Left renal pelvis (tissue), 4 donors: ENCODE measurements at regions not wholly inside any gene's neighbourhood (a gene's known extent, or its start where the extent isn't known, plus 50 kb on each side); places are given as distances from the start of the nearest gene placed in this dataset.

ENCODE experiments used
- DNase-seq, 4 donors: peaks; one replicate each; pipeline ENCODE4 v3.0.0-alpha.2; 2013; ENCODE audit warnings: low read depth in 4 of 4, low spot score in 3 of 4

DNA sequence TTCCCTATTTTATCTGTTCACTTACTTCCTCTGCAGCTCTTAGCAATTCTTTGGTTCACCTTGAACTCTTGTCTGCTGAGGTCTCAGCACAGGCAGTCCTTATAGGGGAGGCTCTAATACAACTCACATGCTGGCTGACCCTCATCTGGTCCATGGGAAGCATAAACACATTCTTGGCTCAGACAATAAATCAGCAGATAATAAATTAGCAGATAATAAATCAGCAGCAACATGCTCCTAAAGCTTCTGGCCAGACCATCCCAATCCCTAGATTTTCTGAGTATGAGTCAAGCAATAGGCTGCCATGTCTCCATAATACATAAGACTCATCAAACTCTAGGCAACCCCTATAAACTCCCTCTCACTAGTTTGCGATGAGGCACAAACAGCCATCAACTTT lies 208.6 kb upstream of the STEAP4 start:
- DNase-seq: no peak

DNA sequence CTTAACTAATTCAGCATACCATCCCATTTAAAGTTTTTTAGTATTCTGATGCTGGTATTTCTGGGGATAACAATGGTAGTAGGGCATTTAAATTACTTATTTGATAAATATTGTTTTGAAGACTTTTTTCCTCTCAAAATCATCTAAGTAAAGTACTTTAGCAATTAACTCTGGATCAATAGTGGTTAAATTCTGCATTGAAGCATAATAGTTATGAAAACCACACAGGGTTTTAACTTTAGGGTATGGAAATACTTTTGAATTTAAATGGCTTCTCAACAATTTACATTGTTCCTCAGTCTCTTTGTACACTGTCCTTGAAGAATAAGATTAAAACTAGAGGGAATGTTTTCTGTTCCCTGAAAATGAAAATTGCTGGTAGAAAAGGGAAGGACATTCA lies 202.6 kb upstream of the STEAP4 start:
- no peak for DNase-seq

DNA sequence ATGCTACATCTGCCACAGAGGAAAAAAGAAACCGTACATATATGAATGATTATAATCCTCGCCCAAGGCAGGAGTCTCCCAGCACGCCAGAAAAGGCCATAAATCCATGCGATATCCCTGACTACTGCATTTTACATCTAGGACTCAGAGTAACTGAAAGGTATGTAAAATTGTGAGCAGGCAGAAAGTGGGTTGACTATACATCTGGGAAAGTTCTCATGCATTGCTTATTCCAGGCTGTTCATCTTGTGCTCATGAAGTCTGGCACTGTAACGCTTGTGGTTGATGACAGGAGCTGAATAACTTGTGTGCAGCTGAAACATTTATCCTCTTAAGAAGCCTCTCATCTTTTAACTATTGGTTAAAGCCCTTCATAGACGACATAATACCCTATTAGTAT lies 193.4 kb upstream of the STEAP4 start:
- no peak for DNase-seq

DNA sequence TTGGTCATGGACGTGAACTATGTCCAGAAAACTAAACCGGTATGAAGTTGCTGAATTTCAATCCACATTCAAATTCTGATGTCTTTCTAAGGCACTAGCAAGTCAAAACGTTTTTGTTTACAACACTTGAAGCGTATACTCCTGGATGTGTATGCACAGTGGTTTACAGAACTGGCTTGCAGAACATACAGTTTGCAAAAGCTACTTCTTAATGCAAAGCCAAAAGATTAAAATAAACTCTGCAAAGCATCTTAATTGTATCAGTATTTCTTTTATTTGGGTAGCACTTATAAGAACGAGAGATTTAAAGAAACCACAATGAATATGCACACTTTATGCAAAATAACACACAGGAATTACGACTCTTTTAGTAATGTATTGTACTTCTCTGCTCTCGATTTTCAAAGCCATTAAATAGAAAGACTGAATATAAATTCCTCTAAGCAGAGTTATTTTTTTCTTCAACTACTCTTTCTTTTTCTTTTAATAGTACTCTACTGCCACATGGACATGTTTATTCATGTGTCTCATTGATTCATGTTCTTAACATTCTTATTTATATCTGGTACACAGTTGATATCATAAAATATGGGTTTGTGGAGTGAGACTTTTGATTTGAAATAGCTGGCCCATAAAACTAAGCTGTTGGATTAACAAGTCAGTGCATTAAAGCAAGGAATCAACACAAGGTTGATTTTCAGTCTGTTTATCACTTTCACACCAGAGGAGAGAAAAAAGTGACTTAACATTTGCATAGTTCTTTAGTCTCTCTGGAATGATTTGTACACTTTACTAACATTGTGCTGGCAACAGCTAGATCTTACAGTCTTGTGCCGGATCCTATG lies 189.4 kb upstream of the STEAP4 start:
- no peak for DNase-seq

- no peak for DNase-seq
Measured at GRCh38 chr7:88492153-88492552, 185.5 kb upstream of the STEAP4 start.

GRCh38 chr7:88490874-88491273 lies 184.2 kb upstream of the STEAP4 start:
- DNase-seq: no peak

DNA sequence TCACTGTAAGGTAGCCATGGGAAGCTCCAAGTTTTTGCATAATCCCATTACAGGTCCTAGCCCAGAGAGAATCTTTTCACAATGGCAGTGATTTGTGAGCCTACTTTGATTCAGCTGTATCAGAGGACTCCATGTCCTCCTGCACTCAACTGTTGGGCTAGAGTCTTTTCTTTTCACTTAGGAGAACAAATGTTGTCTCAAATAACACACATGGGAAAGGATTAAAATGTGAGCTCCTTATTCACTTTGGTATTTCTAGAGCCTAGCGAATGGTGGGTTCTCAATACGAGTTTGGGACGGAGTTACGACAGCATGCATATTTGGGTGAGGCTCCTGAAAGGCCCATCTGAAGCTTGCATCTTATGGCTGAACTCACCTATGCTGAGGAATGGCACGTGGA lies 183.5 kb upstream of the STEAP4 start:
- DNase-seq: no peak

DNA sequence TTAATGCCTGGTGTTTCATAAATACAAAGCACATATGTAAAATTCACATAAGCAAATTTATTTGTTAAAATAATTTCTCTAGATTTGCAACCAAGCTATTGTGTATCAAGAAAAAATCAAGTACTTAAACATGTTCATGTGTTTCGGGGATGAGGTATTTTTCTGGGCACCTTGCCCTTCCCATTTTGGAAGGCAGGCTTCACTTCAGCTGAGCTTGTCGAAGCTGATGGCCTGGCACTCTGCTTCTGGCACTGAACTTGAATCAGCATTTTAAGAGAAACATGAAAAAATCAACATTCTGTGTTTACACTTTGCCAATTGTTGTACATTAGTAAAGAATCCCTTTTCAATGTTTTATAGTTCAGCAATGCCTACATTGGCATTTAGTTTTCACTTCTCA lies 179.1 kb upstream of the STEAP4 start:
- DNase-seq: no peak

DNA sequence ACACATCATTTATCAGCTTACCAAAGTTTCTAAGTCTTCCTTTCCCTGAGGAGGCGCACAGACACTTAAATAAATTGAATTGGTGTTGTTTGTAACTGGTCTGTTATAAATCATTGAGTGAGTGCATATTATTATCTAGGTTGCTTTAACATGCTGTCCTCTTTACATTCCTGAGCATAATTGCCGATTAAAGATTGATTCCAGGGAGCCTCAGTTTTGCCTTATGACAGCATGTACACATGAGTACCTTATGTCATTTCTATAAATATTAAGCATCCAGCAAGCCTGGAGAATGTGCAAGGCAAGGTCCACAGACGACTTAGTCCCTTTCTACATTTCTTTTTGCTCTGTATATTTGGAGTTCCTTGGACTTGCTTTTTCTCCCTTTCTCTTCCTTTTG lies 177.9 kb upstream of the STEAP4 start:
- no peak for DNase-seq

GRCh38 chr7:88480896-88481295 lies 174.2 kb upstream of the STEAP4 start:
- no peak for DNase-seq

DNA sequence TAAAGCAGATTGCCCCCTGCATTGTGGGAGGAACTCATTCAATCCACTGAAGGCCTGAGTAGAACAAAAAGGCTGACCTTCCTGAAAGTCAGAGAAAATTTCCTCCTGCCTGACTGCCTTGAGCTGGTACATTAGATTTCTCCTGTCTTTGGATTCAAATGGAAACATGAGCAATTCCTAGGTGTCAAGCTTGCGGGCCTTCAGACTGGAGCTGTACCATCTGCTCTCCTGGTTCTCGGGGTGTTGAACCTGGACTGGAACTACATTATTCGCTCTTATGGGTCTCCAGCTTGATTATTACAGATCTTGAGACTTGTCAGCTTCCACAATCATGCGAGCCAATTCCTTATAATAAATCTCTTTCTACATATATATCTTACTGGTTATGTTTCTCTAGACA lies 173.6 kb upstream of the STEAP4 start:
- no peak for DNase-seq

- no peak for DNase-seq
Measured at GRCh38 chr7:88477976-88478375, 171.3 kb upstream of the STEAP4 start.

- DNase-seq: no peak
Measured at GRCh38 chr7:88465600-88465999, 158.9 kb upstream of the STEAP4 start.

GRCh38 chr7:88462799-88463198 lies 156.1 kb upstream of the STEAP4 start:
- DNase-seq: no peak

DNA sequence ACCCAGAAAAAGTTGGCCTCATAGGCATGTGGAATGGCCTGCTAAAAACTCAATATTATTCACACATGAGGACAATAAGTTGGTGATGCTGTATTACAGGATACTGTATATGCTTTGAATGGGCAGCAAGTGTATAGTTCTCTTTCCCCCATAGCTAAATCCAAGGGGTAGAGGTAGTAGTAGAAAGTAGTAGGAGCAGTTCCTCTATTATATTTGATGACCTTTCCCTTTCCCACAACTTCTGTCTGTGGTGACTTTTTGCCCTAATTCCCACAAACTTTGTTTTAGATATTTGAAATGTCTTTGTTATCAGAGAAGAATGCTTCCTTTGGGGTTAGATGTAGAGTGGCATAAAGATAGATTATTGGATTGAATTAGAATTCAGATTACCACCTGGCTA lies 154.0 kb upstream of the STEAP4 start:
- DNase-seq: no peak

GRCh38 chr7:88458946-88459345 lies 152.3 kb upstream of the STEAP4 start:
- no peak for DNase-seq

GRCh38 chr7:88458279-88458678 lies 151.6 kb upstream of the STEAP4 start:
- DNase-seq: no peak

GRCh38 chr7:88457320-88457719 lies 150.6 kb upstream of the STEAP4 start:
- DNase-seq: no peak

DNA sequence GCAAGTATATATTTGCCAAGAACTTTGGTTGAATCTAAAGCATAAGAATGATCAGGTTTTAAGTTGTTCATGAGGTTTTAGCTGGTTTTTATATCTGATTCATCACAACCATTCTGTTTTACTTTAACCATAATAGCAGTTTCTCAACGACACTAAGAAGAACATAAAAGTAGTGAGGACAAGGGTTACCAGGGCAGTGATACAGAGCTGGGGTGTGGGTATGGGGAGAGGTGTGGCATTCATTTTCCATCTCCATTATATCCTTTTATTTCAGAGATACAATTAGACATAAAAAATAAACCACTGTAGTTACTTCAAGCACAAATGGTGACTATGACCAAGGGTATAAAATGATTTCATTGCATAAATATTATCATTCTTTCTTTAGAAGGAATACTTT lies 149.8 kb upstream of the STEAP4 start:
- no peak for DNase-seq

DNA sequence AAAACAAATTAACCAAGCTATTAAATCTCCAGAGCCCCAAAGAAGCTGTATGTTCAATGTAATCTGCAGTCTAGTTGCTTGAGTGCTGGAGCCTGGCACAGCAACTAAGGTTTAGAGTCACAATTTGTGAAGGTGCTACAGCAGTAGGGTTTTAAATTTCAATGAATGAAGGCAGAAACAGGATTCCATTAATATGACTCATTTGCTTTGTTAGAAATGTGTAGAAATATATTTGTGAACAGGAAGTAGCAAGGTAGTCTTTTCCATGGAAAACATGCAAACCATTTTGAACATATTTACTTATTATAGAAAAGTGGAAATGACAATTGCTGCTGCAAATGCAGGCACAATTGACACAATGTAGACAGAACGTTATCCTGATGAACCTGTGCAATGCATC lies 149.0 kb upstream of the STEAP4 start:
- no peak for DNase-seq

DNA sequence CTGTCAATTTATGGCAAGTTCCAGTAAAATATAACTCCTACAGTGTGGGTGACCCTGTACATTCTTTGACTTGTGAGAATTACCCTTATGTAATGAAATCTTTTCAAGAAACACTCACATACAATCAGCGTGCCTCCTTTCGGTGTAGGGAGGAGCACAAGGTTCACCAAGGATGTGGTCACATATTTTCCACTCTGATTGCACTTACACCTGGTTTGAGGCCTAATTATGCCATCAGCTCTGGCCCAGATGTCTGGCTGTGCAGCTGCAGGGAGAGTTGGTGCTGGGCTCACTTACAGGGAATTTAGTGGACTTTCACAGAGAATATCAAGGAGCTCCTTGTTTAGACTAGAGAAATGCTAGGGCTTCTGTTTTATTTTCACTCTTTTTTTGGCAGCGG lies 146.0 kb upstream of the STEAP4 start:
- no peak for DNase-seq

- DNase-seq: no peak
Measured at GRCh38 chr7:88450874-88451273, 144.2 kb upstream of the STEAP4 start.

DNA sequence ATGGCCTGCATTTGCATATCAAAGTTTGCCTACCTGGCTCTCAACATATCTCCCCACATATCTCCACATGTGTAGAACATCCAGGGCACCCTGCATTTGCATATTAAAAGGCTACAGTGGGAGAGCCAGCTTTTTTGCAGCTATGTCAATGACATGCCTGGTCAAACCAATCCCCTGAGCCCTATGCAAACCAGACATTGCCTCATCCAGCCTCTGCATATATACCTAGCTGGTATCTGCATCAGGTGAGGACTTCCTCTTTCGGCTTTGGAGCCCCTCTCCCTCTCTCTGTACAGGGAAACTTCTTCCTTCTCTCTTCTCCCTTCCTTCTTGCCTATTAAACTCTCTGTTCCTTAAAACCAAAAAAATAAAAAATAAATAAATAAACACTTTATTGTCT lies 142.7 kb upstream of the STEAP4 start:
- no peak for DNase-seq
